Gastrocnemius medialis (tissue), 4 donors: ENCODE measurements at regions not wholly inside any gene's neighbourhood (a gene's known extent, or its start where the extent isn't known, plus 50 kb on each side); places are given as distances from the start of the nearest gene placed in this dataset.

ENCODE experiments used
- CTCF ChIP-seq, 5 experiments: fragments of 450-650 bp in 3 of 5; fragments of 200-600 bp in 2 of 5; sonication (generic) in 2 of 5; IDR thresholded peaks in 4 of 5; conservative IDR thresholded peaks in 1 of 5; 1 replicate in 4 of 5; 2 replicates in 1 of 5; pipeline ENCODE4 v1.5.1; 2016 to 2019; ENCODE audit warnings: antibody characterized with exemption in 5 of 5, mild to moderate bottlenecking in 3 of 5, moderate library complexity in 3 of 5
- POLR2A ChIP-seq, 2 donors: fragments of 450-650 bp; IDR thresholded peaks; one replicate each; pipeline ENCODE4 v1.6.1; 2017; ENCODE audit warnings: antibody characterized with exemption in 2 of 2, mild to moderate bottlenecking in 2 of 2, moderate library complexity in 2 of 2

GRCh38 chr10:106179430-106179829, 985.1 kb downstream of the SORCS1 start:
- TF ChIP-seq CTCF (IDR thresholded peaks at IDR 0.05 in 4 of 5, conservative IDR thresholded peaks at IDR 0.05 in 1 of 5) (no peak), POLR2A (IDR thresholded peaks at IDR 0.05) (no peak)
